ENCODE measurements at regions not wholly inside any gene's neighbourhood (a gene's known extent, or its start where the extent isn't known, plus 50 kb on each side); places are given as distances from the start of the nearest gene placed in this dataset.

DNA sequence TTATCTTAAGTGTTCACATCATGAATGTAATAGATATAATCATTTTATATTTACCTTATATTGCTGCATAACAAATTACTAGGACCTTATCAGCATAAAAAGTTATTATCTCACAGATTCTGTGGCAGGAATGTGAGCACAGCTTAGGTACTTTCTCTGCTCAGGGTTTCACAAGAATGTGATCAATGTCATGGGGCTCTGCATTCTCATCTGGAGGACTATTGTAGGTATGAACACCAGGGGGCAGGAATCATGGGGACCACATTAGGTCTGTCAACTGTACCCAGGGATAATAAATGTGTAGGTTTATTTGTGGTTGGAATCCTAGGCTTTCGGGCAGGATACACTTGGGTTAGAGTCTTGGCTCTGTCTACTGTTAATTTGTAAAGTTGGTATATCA lies 519.2 kb downstream of the ARAP2 start:
- no peaks in the 10 kb centered on the region for H3K9me3 ChIP-seq (ENCODE audit: control insufficient read depth in 2 of 3, insufficient read depth in 1 of 3, low read length in 3 of 3)
- no peak for FAIRE-seq
- no peak overlapping the region for H3K27ac ChIP-seq (ENCODE audit: low read depth in 2 of 2, low read length in 2 of 2)
- no peaks in the 10 kb centered on the region for H3K4me1 ChIP-seq (ENCODE audit: control insufficient read depth in 2 of 3, insufficient read depth in 2 of 3, low read depth in 1 of 3, low read length in 3 of 3)
- no peak overlapping the region for H3K9ac ChIP-seq (ENCODE audit: low read length in 3 of 3)
- no peak overlapping the region for H3K4me3 ChIP-seq (ENCODE audit: low read length in 3 of 3)
- TF ChIP-seq, protein P1, sequence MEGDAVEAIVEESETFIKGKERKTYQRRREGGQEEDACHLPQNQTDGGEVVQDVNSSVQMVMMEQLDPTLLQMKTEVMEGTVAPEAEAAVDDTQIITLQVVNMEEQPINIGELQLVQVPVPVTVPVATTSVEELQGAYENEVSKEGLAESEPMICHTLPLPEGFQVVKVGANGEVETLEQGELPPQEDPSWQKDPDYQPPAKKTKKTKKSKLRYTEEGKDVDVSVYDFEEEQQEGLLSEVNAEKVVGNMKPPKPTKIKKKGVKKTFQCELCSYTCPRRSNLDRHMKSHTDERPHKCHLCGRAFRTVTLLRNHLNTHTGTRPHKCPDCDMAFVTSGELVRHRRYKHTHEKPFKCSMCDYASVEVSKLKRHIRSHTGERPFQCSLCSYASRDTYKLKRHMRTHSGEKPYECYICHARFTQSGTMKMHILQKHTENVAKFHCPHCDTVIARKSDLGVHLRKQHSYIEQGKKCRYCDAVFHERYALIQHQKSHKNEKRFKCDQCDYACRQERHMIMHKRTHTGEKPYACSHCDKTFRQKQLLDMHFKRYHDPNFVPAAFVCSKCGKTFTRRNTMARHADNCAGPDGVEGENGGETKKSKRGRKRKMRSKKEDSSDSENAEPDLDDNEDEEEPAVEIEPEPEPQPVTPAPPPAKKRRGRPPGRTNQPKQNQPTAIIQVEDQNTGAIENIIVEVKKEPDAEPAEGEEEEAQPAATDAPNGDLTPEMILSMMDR (IDR thresholded peaks at IDR 0.05; ENCODE audit: borderline replicate concordance, extremely low read depth, insufficient read depth) = no peak
- no peak for DNase-seq
- no peaks in the 10 kb centered on the region for H3K27me3 ChIP-seq (ENCODE audit: control insufficient read depth, insufficient read depth, low read length)
- intact Hi-C loops (cut with DNase I) = no loop called here
- H3K36me3 ChIP-seq (ENCODE audit: control insufficient read depth in 2 of 3, insufficient read depth in 3 of 3, low read length in 3 of 3) = no peaks in the 10 kb centered on the region

DNA sequence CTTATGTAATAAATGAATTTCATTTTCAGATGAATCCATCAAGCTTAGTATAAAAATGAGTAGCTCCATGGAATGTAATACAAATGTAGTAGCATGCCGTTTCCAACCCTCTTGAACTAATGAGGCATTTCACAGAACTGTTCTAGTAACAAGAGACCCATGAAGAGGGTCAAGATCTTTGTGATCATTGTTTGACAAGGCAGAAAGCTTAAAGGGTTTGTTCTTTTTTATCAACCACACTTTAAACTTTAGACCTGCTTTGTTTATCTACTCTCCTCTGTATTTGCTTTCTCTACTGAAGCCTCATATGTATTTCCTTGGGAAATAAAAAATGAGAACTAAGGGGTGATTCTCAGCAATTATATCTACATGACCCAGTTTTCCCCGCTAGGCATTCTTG lies 513.9 kb downstream of the ARAP2 start:
- TF ChIP-seq, protein P1 (IDR thresholded peaks at IDR 0.05; ENCODE audit: borderline replicate concordance, extremely low read depth, insufficient read depth) = no peak
- intact Hi-C loops (cut with DNase I) = no loop called here
- DNase-seq = peak in 2 of 5 donors; percentile 2 to 3
- FAIRE-seq = no peak
- Histone ChIP-seq H3K9ac (ENCODE audit: low read length in 3 of 3) (no peak overlapping the region), H3K27me3 (ENCODE audit: control insufficient read depth, insufficient read depth, low read length) (no peaks in the 10 kb centered on the region), H3K36me3 (ENCODE audit: control insufficient read depth in 2 of 3, insufficient read depth in 3 of 3, low read length in 3 of 3) (no peaks in the 10 kb centered on the region), H3K27ac (ENCODE audit: low read depth in 2 of 2, low read length in 2 of 2) (no peak overlapping the region), H3K9me3 (ENCODE audit: control insufficient read depth in 2 of 3, insufficient read depth in 1 of 3, low read length in 3 of 3) (peaks cover 0 to 2% (median 0%) of the 10 kb centered on the region in 3 donors), H3K4me1 (ENCODE audit: control insufficient read depth in 2 of 3, insufficient read depth in 2 of 3, low read depth in 1 of 3, low read length in 3 of 3) (no peaks in the 10 kb centered on the region), H3K4me3 (ENCODE audit: low read length in 3 of 3) (no peak overlapping the region)

DNA sequence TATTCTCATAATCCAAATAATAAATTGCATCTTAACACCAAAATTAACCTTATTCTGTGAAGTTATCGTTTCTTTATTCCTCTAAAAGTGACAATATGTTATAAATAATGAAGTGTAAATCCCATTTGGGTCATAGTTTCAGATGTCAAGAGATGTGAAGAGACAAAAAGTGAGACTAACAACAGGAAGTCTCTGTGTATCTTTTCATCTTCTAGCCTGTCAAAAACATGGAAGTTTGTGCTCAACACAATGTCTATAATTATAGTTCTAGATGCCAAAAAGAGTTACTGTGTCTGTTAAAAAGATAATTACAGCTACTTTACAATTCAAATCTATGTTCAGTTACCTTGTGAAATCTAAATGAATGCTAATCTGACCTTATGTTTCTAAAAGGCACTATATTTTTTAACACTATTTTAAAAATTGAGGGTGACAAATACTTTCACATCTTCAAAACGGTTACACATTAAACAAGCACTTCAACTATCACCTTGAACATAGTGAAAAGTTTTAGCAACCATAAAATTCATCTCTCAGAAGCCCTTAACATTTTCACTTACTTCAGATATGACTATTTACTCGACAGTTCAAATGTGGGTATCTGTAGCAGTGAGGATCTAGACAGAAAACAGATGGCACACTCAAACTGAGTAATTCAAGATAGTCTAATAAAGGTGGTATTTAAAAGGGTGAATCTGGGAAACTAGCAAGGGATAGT lies 509.8 kb downstream of the ARAP2 start:
- Histone ChIP-seq H3K4me1 (ENCODE audit: control insufficient read depth in 2 of 3, insufficient read depth in 2 of 3, low read depth in 1 of 3, low read length in 3 of 3) (no peaks in the 10 kb centered on the region), H3K27ac (ENCODE audit: low read depth in 2 of 2, low read length in 2 of 2) (no peak overlapping the region), H3K9me3 (ENCODE audit: control insufficient read depth in 2 of 3, insufficient read depth in 1 of 3, low read length in 3 of 3) (peaks cover 0 to 2% (median 0%) of the 10 kb centered on the region in 3 donors), H3K36me3 (ENCODE audit: control insufficient read depth in 2 of 3, insufficient read depth in 3 of 3, low read length in 3 of 3) (no peaks in the 10 kb centered on the region), H3K9ac (ENCODE audit: low read length in 3 of 3) (no peak overlapping the region), H3K4me3 (ENCODE audit: low read length in 3 of 3) (no peak overlapping the region), H3K27me3 (ENCODE audit: control insufficient read depth, insufficient read depth, low read length) (no peaks in the 10 kb centered on the region)
- FAIRE-seq (no peak), DNase-seq (no peak)
- TF ChIP-seq, protein P1 (IDR thresholded peaks at IDR 0.05; ENCODE audit: borderline replicate concordance, extremely low read depth, insufficient read depth) = no peak
- intact Hi-C loops (cut with DNase I) = no loop called here

DNA sequence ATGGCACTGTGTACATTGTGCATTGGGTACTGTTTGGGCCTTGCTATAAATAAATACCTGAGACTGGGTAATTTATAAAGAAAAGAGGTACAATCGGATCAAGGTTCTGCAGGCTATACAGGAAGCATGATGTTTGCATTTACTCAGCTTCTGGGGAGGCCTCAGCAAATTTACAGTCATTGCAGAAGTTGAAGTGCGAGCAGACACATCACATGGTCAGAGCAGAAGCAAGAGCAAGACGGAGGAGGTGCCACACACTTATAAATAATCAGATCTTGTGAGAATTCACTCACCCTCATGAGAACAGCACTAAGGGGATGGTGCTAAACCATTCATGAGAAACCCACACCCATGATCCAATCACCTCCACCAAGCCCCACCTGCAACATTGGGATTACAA lies 505.0 kb downstream of the ARAP2 start:
- H3K4me1 ChIP-seq (ENCODE audit: control insufficient read depth in 2 of 3, insufficient read depth in 2 of 3, low read depth in 1 of 3, low read length in 3 of 3) = no peaks in the 10 kb centered on the region
- no peaks in the 10 kb centered on the region for H3K36me3 ChIP-seq (ENCODE audit: control insufficient read depth in 2 of 3, insufficient read depth in 3 of 3, low read length in 3 of 3)
- no peak overlapping the region for H3K9ac ChIP-seq (ENCODE audit: low read length in 3 of 3)
- FAIRE-seq (no peak), DNase-seq (no peak)
- intact Hi-C loops (cut with DNase I) = no loop called here
- H3K9me3 ChIP-seq (ENCODE audit: control insufficient read depth in 2 of 3, insufficient read depth in 1 of 3, low read length in 3 of 3) = peaks cover 0 to 5% (median 0%) of the 10 kb centered on the region in 3 donors
- no peak overlapping the region for H3K27ac ChIP-seq (ENCODE audit: low read depth in 2 of 2, low read length in 2 of 2)
- TF ChIP-seq, protein P1 (IDR thresholded peaks at IDR 0.05; ENCODE audit: borderline replicate concordance, extremely low read depth, insufficient read depth) = no peak
- H3K27me3 ChIP-seq (ENCODE audit: control insufficient read depth, insufficient read depth, low read length) = no peaks in the 10 kb centered on the region
- no peak overlapping the region for H3K4me3 ChIP-seq (ENCODE audit: low read length in 3 of 3)

All from kidney (tissue), 13 donors.